HG03159 (cell line): ENCODE measurements at regions not wholly inside any gene's neighbourhood (a gene's known extent, or its start where the extent isn't known, plus 50 kb on each side); places are given as distances from the start of the nearest gene placed in this dataset.

Experiments
- ATAC-seq: cut with Tn5 transposase; IDR thresholded peaks from one replicate; pipeline ENCODE4 v1.9.1; 2021; ENCODE audit warnings: mild to moderate bottlenecking, moderate library complexity; ENCODE audit not compliant: unreplicated experiment

DNA sequence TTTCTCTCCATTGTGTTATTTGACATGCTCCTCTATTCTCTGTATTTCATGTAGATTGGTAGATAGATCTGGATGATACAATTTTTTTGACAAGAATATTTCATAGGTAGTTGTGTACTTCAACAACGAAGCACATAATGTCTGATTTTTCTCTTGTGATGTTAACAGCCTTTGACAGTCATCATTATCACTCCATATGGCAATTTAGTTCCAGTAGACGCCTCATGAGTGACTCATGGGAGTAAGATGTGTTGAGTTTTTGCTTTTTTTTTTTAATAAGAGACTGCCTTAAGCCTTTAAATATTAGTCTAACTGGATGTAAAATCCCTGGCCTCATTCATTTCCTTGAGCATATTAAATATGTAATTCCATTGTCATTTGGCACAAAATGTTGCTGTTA is 123.5 kb upstream of the ZNF32 start:
- no peak for ATAC-seq

DNA sequence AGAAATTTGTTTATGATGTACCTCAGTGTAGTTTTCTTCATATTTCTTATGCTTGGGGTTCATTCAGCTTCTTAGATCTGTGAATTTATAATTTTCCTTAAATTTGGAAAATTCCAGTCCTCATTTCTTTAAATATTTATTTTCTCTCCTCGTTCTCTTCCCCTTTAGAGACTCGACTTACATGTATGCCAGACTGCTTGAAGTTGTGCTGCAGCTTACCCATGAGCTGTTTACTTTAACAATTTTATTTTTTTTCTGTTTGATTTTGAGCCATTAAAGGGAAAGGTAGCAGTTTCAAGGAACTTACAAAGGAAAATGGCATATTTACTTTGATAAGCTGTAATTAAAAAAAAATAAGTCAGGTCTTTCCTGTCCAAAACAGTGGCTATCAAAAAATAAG is 123.0 kb upstream of the ZNF32 start:
- ATAC-seq = no peak

DNA sequence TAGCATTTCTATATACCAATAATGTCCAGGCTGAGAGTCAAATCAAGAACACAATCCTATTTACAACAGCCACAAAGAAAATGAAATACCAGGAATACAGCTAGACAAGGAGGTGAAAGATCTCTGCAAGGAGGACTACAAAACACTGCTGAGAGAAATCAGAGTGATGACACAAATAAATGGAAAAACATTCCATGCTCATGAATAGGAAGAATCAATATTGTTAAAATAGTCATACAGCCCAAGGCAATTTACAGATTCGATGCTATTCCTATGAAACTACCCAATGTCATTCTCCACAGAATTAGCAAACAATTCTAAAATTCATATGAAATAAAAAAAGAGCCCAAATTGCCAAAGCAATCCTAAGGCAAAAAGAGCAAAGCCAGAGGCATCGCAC is 116.8 kb upstream of the ZNF32 start:
- ATAC-seq = no peak

DNA sequence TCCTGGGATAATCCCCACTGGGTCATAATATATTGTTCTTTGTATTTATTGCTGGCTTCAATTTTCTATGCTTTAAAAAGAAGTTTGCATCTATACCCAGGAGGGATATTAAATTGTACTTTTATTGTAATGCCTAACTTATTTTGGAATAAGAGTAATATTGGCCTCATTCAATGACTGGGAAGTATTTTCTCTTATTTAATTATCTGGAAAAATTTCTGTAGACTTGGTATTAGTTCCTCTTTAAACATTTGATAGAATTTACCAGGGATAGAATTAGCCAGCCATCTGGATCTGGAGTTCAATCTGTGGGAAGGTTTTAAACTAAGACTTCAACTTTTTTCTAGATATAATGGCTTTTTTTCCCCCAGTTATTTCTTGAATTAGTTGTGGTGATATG is 115.2 kb upstream of the ZNF32 start:
- ATAC-seq = no peak

DNA sequence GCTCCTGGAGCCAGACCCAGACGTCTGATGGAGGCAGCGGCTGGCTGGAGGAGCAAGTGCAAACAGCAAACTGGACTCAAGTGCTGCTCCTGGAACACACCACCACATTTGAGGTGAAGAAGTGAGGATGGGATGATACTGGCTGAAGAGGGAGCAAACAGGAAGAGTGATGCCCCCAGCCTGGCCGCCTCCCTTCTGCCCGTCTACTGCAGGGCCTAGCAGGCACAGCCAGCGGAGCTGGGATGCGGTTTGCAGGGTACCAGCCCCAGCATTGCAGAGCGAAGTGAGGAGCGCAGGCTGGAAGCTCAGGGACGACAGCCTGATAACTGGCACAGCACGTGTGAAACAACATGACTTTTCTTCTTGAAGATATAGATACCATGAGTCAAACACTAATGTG is 111.8 kb upstream of the ZNF32 start:
- no peak for ATAC-seq

DNA sequence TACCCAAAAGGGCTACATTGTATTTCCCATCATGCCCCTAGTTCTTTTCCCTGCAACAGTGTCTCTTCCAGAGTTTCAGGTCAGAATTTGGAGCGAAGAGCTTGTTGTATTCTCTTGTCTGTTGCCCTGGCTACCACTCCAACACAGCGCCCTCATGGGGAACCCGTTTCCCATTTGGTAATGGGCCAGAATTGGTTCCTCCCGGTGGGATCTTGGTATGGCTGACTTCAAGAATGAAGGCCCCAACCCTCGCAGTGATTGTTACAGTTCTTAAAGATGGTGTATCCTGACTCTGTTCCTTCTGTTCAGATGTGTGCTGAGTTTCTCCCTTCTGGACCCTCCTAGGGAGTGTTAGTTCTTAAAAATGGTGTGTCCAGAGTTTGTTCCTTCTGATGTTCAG is 110.5 kb upstream of the ZNF32 start:
- ATAC-seq = no peak

DNA sequence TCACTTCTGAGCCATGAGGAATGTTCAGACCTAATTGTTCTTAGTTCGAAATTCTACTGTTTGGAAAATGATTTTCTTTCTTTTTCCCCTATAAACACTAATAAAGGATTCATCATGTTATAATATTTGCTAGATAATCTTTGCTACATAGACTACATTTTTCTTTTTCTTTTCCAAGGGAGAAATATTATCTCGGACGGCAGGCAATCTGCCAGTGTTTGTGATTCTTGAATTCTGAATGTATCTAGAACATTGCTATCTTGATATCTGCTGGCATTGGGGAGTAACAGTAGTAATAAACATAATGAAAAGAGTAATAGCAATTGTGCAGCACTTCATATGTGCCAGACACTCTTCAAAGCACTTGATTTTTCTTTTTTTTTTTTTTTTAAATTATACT is 107.7 kb upstream of the ZNF32 start:
- ATAC-seq = no peak

DNA sequence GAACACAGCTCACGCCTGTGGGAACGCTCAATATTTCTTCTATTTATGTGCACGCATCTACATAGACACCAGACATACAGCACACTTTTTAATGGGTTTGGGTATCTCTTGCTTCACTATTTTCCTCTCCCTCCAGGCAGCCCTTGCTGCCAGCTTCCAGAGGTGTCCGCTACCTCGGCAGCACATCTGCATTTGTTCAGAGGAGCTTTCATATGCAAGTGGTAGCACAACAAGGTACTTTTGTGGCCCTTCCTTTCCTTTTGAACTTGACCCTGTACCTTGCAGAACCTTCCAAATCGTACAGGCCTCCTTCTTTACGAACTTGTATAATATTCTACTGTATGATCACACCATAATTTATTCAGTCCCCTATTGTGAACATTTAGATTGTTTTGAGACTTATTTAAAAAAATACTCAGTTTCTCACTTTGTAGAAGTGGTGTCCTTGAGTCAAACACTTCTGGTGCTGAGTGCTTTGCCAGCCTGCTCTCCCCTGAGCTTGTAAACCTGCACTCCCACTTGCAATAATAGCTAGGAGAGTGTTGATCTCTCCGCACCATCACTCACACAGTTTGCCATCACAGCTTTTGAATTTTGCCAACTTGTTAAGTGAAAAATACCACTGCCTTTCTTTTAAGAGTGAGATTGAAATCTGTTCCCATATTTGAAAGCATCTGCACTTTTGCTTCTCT is 106.0 kb upstream of the ZNF32 start:
- no peak for ATAC-seq

DNA sequence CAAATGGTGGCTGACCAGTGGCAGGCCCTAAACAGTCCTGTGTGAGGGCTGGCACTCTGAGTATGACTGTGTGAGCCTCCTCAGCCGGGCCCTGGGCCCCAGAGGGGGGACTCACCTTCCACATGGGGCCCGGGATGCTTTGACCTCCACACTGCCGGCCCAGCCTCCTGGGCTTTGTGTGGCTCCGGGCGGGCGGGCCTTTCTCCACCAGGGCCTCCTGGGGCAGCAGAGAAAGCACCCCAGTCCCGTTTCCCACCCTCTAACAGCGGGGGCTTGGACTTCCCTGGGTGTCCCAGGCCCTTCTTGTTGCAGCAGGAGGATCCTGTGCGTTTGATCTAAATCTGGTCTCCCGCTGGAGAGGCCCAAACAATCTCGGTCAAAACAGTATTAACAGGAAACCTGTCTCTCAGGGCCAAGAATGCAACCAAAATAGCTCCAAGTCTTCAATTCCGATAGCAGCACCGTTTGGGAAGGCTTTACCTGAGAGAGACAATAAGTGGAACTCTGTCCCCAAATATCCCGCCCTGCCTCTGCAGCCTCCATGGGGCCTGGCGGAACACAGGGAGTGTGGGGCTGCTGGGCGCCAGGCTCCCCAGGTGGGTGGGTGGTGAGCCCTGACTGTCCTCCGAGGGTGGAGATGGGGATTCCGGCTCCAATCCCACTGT is 104.8 kb upstream of the ZNF32 start:
- ATAC-seq = no peak

DNA sequence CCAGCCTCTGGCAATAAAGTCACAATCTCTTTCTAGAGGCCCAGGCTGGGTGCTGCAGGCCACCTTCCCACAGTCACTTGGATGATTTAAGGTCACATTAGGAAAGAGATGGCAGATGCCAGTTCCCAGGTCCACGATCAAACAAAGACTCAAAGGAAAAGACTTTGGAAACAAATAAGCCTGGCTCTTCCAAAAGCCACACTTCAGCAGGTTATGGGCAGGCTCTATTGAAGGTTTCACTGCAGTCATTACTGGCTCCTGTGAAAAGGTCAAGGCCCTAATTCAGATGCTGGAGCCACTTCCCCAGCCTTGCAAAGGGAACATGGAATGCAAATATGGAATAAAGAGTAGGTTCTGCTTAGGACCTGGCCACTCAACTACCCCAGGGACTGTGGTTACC is 104.0 kb upstream of the ZNF32 start:
- ATAC-seq = no peak

DNA sequence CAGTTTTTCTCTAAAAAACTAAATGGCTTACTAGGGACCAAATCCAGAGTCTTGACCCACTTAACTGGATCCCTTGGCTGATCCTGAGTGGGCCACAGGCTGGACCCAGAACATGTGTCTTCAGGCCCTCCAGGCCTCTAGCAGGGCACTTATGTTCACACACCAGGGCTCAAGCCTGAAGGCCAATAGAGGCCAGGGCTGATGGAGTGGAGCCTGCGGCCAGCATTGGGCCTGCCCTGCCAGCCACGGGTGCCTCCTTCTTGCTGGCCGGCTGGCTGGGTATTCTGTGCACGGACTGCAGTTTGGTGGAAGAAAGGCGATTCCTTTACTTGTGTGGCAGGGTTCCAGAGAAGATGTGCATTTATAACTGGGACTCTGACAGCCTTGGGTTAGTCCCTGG is 103.0 kb upstream of the ZNF32 start:
- ATAC-seq = no peak

DNA sequence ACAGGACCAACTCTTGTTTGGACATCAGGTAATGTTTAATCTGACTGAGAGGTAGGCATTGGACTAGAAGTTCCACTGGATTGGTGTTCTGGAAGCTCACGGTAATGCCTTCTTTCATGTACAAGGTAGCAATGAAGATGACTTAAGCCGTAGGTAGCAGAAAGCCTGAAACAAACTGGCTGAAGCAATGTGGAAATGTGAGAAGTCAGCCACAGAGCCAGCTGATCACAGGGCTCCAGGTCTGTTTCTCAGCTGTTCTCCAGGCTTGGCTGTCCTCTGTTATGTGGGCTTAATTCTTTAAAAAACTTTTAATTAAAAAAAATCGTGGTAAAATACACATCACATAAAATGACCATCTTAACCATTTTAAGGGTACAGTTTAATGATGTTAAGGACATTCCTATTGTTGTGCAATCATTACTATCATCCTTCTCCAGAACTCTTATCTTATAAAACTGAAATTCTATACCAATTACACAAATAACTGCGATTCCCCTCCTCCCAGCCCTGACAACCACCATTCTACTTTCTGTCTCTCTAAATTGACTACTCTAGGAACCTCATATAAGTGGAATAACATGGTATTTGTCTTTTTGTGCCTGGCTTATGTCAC is 101.4 kb upstream of the ZNF32 start:
- no peak for ATAC-seq

DNA sequence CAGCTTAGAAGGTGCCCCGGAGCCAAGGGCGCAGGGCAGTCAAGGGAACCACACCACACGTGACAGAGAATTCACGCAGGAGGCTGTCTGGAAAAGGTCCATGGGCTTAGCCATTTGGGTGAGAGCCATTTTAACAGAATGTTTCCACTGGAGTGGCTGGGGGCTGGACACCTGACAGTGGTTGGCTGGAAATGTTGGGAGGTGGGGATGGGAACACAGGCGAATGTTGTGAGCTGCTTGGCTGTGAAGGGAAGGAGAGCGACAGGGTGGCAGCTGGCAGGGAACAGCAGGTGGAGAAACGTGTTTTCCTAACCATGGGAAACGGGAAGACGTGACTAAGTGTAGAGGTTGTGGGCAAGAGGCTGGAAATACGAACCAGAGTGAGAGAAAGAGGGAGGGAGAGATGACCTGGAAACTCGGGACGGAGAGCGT is 100.5 kb upstream of the ZNF32 start:
- ATAC-seq = no peak

DNA sequence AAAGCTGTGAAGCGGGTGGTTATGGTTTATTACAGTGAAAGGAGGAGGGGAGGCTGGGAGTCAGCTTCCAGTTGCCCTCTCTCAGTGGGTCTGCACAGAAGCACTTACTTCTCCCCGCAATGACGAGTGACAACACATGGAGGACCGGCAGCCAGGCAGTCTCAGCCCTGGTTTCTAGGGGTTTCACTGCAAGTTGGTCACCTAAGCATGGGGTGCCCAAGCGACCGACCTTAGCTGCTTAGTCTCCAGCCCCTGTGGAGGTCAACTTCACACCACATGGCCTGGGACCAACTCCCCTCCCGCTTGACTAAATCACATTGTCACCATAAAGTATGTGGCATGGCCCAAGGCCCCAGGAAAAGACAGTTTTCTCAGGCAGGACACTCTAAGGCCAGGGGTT is 99.9 kb upstream of the ZNF32 start:
- ATAC-seq = no peak

DNA sequence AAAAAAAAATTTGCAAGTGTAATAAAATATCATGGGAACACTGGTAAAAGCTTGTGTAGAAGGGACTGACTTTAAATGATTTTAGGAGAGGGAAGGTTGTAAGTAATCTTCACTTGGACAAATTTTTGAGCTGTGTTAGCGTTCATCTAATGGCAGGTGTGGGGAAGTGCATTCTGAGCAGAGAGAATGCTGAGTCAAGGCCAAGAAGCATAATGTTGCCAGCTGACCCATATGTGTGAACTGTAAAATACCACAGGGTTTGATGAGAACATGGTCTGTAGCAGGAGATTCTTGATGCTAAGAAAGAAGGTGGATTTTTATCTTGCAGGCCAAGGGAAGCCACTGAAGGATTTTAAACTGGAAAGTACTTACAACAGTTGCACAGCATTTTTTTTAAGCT is 98.2 kb upstream of the ZNF32 start:
- no peak for ATAC-seq

DNA sequence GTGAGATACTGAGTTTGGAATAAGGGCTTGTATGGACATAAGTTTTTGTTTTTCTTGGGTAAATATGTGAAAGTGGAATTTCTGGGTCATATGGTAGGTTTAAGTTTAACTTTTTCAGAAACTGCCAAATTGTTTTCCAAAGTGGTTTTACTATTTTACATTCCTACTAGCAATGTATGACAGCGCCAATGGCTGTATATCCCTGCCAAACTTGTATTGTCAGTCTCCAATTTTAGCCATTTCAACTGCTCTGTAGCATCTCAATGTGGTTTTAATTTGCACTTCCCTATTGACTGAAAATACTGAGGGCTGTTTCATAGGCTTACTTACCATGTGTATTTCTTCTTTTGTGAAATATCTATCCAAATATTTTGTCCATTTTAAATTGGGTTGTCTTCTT is 90.5 kb upstream of the ZNF32 start:
- ATAC-seq = no peak

DNA sequence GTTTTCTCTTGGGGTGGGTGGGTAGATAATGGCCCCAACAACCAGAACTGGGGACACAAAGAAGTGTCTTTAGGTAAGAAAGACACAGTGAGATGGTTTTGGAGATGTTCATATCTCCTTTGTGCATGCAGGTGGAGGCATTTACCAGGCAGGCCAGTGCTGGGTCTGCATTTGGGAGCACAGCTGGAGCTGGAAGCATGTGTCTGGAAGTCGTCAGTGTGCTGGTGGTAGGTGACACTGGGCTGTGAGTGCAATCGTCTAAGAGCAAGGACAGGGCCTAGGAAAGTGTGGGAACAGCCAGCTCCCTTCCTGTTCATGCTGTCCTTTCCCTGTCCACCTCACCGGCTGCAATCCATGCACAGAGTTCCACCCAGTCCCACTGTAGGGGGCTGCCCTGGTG is 88.3 kb upstream of the ZNF32 start:
- ATAC-seq = no peak

DNA sequence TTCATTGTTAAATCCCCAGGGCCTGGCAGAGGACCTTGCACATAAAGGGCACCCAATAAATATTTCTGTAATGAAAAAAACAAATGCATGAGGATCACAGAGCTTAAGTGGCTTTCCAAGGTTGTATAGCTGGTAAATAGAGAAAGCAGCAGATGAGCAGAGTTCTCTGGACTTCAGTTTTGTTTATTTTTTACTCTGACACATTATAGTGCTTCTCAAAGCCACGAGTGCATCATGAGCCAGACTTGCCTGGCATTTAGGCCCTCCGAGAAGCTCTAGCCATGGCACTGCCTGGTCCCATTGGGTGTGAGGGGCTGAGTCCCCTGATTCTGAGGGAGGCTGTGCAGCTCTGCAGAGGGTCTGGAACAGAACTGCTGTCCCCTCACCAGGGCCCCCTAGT is 87.2 kb upstream of the ZNF32 start:
- no peak for ATAC-seq

DNA sequence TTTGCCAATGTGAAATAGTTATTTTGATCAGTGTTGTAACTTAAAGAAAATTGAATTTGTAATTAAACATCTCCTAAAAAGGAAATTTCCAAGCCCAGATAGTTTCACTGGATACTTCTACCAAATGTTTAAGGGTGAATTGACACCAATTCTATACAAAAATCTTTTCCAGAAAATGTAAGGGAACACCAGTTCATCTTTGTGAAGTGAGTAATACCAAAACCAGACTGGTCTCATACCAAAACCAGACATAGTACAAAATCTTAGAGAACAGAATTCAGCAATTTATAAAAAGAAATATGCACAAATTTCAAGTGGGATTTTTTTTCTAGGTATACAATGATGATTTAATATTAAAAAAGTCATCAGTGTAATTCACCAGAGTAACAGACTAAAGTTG is 86.0 kb upstream of the ZNF32 start:
- no peak for ATAC-seq

DNA sequence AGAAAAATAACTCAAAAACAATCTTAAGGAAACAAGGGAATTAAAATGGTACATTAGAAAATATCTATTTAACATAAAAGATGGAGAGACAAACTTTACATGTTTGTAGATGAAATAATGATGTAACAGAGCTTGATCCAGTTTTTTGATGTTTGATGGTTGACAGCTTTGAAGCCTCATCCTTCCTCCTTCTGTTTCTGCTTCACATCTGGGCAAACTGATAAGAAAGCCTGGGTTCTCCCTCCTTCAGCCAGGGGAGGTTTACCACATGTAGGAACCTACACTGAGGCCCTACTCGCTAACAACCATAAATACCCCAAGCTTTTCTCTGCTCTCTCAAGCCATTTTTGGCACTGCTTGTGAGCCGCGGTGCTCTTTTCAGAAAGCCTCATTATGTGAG is 82.8 kb upstream of the ZNF32 start:
- ATAC-seq = no peak

DNA sequence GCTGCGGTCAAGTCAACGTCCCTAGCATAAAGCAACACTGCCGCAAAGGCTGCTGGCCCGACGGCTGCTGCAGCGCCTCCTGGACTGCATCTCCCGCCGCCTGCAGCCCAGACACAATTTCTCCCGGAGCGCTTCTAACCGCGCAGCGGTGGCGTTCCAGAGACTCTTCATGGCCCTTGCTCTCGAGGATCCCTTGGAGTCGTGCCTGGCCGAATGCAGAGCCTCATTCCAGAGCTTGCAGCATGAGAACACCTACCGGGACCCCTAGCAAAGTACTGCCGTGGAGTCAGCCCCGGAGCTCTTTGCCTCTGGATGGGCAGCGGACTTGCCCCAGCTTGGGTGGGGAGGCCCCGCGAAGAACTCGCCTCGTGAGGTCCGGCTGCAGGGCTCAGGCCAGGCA is 79.7 kb upstream of the ZNF32 start:
- ATAC-seq = no peak

DNA sequence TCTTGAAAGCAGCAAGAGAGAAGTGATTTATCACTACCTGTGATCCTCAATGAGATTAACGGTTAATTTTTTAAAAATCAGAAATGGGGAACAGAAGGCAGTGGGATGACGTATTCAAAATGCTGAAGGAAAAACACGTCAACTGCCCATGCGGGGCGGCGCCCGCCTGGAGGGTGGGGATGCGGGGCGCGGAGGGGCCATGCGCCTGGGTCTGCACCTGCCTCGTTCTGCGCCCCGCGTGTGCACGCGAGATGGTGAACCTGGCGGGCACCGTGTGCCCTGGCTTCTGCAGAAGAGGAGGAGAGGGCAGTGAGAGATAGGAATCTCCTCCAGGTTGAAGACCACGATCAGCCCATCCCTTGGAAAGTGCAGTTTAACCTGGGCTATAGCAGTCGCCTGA is 79.3 kb upstream of the ZNF32 start:
- ATAC-seq = no peak

DNA sequence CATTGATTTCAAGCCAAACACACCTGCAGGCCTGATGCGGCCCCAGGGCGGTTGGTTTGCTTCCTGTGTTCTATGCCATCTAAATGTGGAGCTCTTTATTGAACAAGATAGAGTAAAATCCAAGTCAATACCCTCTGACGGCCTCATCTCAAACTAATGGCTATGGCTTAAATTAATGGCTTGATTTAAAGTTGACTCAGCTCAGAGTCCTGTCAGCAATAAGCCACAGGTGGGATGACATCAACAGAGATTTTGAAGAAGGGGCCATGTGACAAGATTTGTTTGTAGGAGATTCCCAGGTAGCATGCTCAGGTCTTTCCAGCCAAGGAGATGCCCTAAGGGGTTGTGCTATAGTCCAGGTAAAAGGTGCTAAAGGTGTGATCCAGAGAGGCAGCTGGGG is 66.7 kb upstream of the ZNF32 start:
- no peak for ATAC-seq
